Adrenal gland (tissue), 9 donors: ENCODE measurements at regions not wholly inside any gene's neighbourhood (a gene's known extent, or its start where the extent isn't known, plus 50 kb on each side); places are given as distances from the start of the nearest gene placed in this dataset.

Source experiments
- DNase-seq, 7 donors: peaks; one replicate each; pipeline ENCODE4 v3.0.0-alpha.2; 2019 to 2020
- H3K27ac ChIP-seq, 5 donors: fragments of 200-600 bp; sonication (generic) in 4 of 5; 1 replicate in 3 of 5; 2 replicates in 2 of 5; pipeline versions ENCODE4 v1.5.1 to v1.8.0; 2016 to 2020; ENCODE audit warnings: mild to moderate bottlenecking in 1 of 5
- H3K27me3 ChIP-seq: fragments of 200-600 bp; 2 replicates; pipeline ENCODE4 v1.8.0; 2021
- H3K36me3 ChIP-seq, 2 donors: fragments of 200-600 bp; replicated peaks in 1 of 2; 1 replicate in 1 of 2; 2 replicates in 1 of 2; pipeline versions ENCODE4 v1.5.1 to v1.8.0; 2018 to 2022
- H3K4me1 ChIP-seq, 2 donors: fragments of 200-600 bp; replicated peaks in 1 of 2; 1 replicate in 1 of 2; 2 replicates in 1 of 2; pipeline versions ENCODE4 v1.5.1 to v1.8.0; 2018 to 2021
- H3K4me3 ChIP-seq, 4 donors: fragments of 200-600 bp; sonication (generic) in 3 of 4; one replicate each; pipeline ENCODE4 v1.5.1; 2016 to 2018
- H3K9me3 ChIP-seq, 3 donors: fragments of 200-600 bp; sonication (generic) in 1 of 3; replicated peaks in 1 of 3; 1 replicate in 2 of 3; 2 replicates in 1 of 3; pipeline versions ENCODE4 v1.5.1 to v1.8.0; 2016 to 2021
- POLR2A ChIP-seq, 2 donors: fragments of 450-650 bp; IDR thresholded peaks; one replicate each; pipeline ENCODE4 v1.6.1; 2017; ENCODE audit warnings: antibody characterized with exemption in 2 of 2, mild to moderate bottlenecking in 2 of 2, moderate library complexity in 1 of 2
- WGBS, 4 donors: extraction: QIAGEN DNeasy Blood & Tissue Kit in 2 of 4; methylation state at CpG; one replicate each; pipeline versions ENCODE4 v1.1.5 to v1.1.7; 2013 to 2017; 5-methylcytosine and 5-hydroxymethylcytosine counted together
- intact Hi-C, 2 donors: fragments of 100-400 bp; cut with DNase I; formaldehyde crosslinking; loops; one replicate each; pipeline versions ENCODE4 v1.14.1 to v1.15.0; 2022 to 2023
- TF ChIP-seq, protein P1 (sequence below), 6 experiments: fragments of 450-650 bp in 4 of 6; fragments of 200-600 bp in 2 of 6; sonication (generic) in 1 of 6; IDR thresholded peaks; 1 replicate in 5 of 6; 2 replicates in 1 of 6; pipeline versions ENCODE4 v1.5.1 to v1.8.0; 2016 to 2021; ENCODE audit warnings: antibody characterized with exemption in 6 of 6, mild to moderate bottlenecking in 2 of 6, moderate library complexity in 1 of 6
- donor health status: healthy with polysubstance abuse.
- donor health status: Bipolar disorder and iron deficiency.
- donor health status: DM: yes; HTN: yes; CAD: no.
- donor health status: DM: no; HTN: no; CAD: no.
- donor health status: DM: no; HTN: no; CAD: no.

DNA sequence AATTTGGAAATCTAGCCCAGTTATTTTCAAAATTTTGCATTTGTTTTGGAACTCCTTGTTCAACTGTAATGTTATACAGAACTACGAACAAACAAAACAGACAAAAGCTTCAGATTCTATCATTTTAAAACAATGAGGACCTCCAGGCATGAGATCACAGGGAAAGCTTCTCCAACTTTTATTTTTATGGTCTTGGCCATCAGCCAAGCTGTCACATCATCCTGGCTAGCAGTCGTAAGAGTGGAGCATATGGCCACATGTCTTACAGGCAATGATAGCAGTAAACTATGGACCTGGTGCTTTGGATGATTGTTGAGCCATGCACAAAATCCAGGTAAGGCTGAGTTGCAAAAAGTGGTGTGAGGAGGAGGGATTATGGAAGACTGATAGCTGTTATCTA lies 299.6 kb downstream of the LMX1A start:
- Histone ChIP-seq H3K27ac (no peak overlapping the region), H3K4me1 (no peaks in the 10 kb centered on the region), H3K27me3 (no peaks in the 10 kb centered on the region), H3K36me3 (no peaks in the 10 kb centered on the region), H3K4me3 (no peak overlapping the region), H3K9me3 (no peaks in the 10 kb centered on the region)
- 41 to 47% (median 43%) methylated on average over 2 of the region's 2 CpGs for WGBS, 4 donors
- intact Hi-C loops = no loop called here
- TF ChIP-seq POLR2A (IDR thresholded peaks at IDR 0.05) = no peak
- no peak for DNase-seq

DNA sequence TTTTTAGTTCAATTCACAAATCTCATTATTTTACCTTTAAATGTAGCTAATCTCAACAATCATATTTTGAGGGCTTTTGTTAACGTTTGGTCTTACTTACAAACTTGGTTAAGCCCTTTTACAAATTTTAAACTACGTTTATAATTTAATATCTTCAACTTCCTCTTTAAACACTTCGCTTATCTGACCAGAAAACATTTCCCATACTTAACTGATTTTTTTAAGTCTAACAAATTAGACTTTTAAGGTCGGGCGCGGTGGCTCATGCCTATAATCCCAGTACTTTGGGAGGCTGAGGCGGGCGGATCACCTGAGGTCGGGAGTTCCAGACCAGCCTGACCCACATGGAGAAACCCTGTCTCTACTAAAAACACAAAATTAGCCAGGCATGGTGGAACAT lies 300.9 kb downstream of the LMX1A start:
- Histone ChIP-seq H3K27ac (no peak overlapping the region), H3K36me3 (no peaks in the 10 kb centered on the region), H3K27me3 (no peaks in the 10 kb centered on the region), H3K9me3 (no peaks in the 10 kb centered on the region), H3K4me3 (no peak overlapping the region), H3K4me1 (no peaks in the 10 kb centered on the region)
- TF ChIP-seq, protein P1, sequence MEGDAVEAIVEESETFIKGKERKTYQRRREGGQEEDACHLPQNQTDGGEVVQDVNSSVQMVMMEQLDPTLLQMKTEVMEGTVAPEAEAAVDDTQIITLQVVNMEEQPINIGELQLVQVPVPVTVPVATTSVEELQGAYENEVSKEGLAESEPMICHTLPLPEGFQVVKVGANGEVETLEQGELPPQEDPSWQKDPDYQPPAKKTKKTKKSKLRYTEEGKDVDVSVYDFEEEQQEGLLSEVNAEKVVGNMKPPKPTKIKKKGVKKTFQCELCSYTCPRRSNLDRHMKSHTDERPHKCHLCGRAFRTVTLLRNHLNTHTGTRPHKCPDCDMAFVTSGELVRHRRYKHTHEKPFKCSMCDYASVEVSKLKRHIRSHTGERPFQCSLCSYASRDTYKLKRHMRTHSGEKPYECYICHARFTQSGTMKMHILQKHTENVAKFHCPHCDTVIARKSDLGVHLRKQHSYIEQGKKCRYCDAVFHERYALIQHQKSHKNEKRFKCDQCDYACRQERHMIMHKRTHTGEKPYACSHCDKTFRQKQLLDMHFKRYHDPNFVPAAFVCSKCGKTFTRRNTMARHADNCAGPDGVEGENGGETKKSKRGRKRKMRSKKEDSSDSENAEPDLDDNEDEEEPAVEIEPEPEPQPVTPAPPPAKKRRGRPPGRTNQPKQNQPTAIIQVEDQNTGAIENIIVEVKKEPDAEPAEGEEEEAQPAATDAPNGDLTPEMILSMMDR (IDR thresholded peaks at IDR 0.05) = no peak
- no peak for TF ChIP-seq POLR2A (IDR thresholded peaks at IDR 0.05)
- WGBS, 4 donors = 64 to 80% (median 73%) methylated on average over 9 of the region's 9 CpGs
- intact Hi-C loops = no loop called here
- DNase-seq = no peak

DNA sequence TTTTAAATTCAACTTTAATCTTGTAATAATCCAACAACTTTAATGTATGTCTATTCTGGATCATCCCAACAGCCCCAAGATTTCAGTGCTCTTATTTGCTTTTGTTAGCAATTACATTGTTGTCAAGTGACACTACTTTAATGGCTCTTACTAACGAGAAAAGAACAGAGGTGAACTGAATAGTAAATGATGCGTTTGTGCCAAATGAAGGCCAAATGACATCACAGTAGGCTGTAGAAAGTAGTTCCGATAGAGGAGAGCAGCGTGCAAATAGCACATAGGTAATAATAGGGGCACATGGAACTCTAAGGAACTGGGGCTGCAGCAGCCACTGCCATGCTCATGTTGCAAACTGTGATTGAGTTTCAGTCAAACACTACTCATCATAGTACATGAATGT lies 301.9 kb downstream of the LMX1A start:
- Histone ChIP-seq H3K27me3 (no peaks in the 10 kb centered on the region), H3K36me3 (no peaks in the 10 kb centered on the region), H3K4me1 (no peaks in the 10 kb centered on the region), H3K27ac (no peak overlapping the region), H3K9me3 (no peaks in the 10 kb centered on the region), H3K4me3 (no peak overlapping the region)
- TF ChIP-seq POLR2A (IDR thresholded peaks at IDR 0.05) = no peak
- 60 to 73% (median 69%) methylated on average over 4 of the region's 4 CpGs for WGBS, 4 donors
- intact Hi-C loops = no loop called here
- no peak for DNase-seq

DNA sequence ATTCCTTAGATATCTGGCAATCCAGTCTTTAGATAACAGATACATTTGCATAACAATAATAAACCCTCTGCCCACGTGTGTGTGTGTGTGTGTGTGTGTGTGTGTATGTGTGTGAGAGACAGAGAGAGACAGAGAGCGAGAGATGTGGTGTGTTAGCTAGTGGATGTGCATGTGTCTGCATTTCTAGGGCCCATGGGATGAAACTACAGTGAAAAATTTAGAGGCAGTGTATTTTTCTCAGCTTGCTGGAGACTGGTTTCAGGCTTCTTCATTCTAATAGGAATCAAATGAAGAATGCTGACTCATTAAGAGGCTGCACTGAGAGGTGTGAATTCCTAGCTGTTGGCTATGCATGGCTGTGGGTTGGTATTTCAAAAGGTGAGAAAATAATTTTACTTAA lies 303.2 kb downstream of the LMX1A start:
- Histone ChIP-seq H3K4me1 (no peaks in the 10 kb centered on the region), H3K9me3 (no peaks in the 10 kb centered on the region), H3K36me3 (no peaks in the 10 kb centered on the region), H3K4me3 (no peak overlapping the region), H3K27me3 (no peaks in the 10 kb centered on the region), H3K27ac (no peak overlapping the region)
- TF ChIP-seq, protein P1 (IDR thresholded peaks at IDR 0.05) = no peak
- TF ChIP-seq POLR2A (IDR thresholded peaks at IDR 0.05) = no peak
- WGBS, 4 donors = 42 to 70% (median 49%) methylated on average over 2 of the region's 2 CpGs
- intact Hi-C loops = no loop called here
- DNase-seq = no peak

DNA sequence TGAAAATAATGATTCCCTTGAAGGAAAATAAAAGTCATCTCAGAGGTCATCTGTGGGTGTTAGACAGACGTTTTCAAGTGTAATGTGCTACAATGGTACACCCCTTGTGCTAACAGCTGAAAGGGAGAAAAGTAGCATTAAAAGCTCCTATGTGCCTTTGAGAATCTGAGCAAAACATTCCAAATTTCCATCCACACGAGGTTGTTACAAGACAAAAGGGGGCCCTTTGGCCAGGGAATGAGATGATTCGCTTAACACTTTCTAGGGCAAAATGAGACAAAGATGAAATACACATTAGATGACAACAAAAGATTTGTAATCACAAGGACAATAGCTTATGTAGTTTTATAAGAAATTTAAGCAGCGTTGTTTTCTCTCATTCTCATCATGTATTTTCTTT lies 303.6 kb downstream of the LMX1A start:
- no peak for DNase-seq
- intact Hi-C loops = no loop called here
- 47 to 60% (median 52%) methylated on average over 4 of the region's 4 CpGs for WGBS, 4 donors
- no peaks in the 10 kb centered on the region for H3K4me1 ChIP-seq
- no peak overlapping the region for H3K27ac ChIP-seq
- H3K27me3 ChIP-seq = no peaks in the 10 kb centered on the region
- no peaks in the 10 kb centered on the region for H3K36me3 ChIP-seq
- no peak for TF ChIP-seq POLR2A (IDR thresholded peaks at IDR 0.05)
- TF ChIP-seq, protein P1 (IDR thresholded peaks at IDR 0.05) = no peak
- no peaks in the 10 kb centered on the region for H3K9me3 ChIP-seq
- H3K4me3 ChIP-seq = no peak overlapping the region
